NT2/D1 (cell line): ENCODE measurements at regions not wholly inside any gene's neighbourhood (a gene's known extent, or its start where the extent isn't known, plus 50 kb on each side); places are given as distances from the start of the nearest gene placed in this dataset.

ENCODE experiments used
- SUZ12 ChIP-seq: IDR thresholded peaks from 2 replicates; pipeline ENCODE4 v1.6.1; 2011; ENCODE audit not compliant: insufficient read length, insufficient read depth; ENCODE audit errors: extremely low read depth
- ZNF274 ChIP-seq: IDR thresholded peaks from 2 replicates; pipeline ENCODE4 v1.6.1; 2011; ENCODE audit warnings: mild to moderate bottlenecking, low read depth, low read length

DNA sequence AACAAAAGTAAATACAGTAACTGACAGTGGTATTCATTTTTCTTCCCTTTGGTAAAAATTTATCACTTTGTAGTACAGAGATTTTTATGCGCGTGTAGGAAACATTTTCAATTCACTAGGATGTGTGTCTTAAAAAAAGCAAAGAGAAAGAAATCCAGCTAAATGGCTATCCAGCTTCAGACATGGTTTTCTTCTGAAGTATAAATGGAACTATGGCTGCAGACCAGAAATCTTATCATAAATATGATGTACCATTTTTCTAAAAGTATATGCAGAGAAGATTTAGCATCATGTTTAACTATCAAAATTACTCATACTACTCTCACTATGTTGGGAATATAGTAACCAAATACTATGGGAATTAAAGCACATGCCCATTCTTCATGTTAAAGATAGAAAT is 328.4 kb upstream of the SMIM30 start:
- TF ChIP-seq ZNF274 (no peak), SUZ12 (no peak)
